GF-D8 (cell line): ENCODE measurements at regions not wholly inside any gene's neighbourhood (a gene's known extent, or its start where the extent isn't known, plus 50 kb on each side); places are given as distances from the start of the nearest gene placed in this dataset.

ENCODE experiments used
- DNase-seq: peaks from one replicate; lab custom pipeline; 2025; lab: John Stamatoyannopoulos, UW

GRCh38 chr19:30634996-30635975 lies 263.1 kb downstream of the ZNF536 start:
- DNase-seq: no peak

GRCh38 chr19:30634131-30634830 lies 262.1 kb downstream of the ZNF536 start:
- no peak for DNase-seq

GRCh38 chr19:30631033-30631370 lies 258.8 kb downstream of the ZNF536 start:
- DNase-seq: no peak

GRCh38 chr19:30630289-30631032 lies 258.3 kb downstream of the ZNF536 start:
- DNase-seq: no peak

GRCh38 chr19:30629086-30629485 lies 256.9 kb downstream of the ZNF536 start:
- no peak for DNase-seq

GRCh38 chr19:30626626-30626966 lies 254.4 kb downstream of the ZNF536 start:
- DNase-seq: no peak

GRCh38 chr19:30625947-30626625 lies 253.9 kb downstream of the ZNF536 start:
- no peak for DNase-seq

- DNase-seq: no peak
These were observed 250.1 kb downstream of the ZNF536 start for GRCh38 chr19:30622276-30622675.

- DNase-seq: no peak
These were observed 249.2 kb downstream of the ZNF536 start for GRCh38 chr19:30621326-30621920.

- no peak for DNase-seq
These were observed 248.2 kb downstream of the ZNF536 start for GRCh38 chr19:30620354-30620753.

- DNase-seq: no peak
These were observed 237.6 kb downstream of the ZNF536 start for GRCh38 chr19:30609656-30610270.

- DNase-seq: no peak
These were observed 236.3 kb downstream of the ZNF536 start for GRCh38 chr19:30608471-30608870.
